ENCODE measurements at regions not wholly inside any gene's neighbourhood (a gene's known extent, or its start where the extent isn't known, plus 50 kb on each side); places are given as distances from the start of the nearest gene placed in this dataset.

DNA sequence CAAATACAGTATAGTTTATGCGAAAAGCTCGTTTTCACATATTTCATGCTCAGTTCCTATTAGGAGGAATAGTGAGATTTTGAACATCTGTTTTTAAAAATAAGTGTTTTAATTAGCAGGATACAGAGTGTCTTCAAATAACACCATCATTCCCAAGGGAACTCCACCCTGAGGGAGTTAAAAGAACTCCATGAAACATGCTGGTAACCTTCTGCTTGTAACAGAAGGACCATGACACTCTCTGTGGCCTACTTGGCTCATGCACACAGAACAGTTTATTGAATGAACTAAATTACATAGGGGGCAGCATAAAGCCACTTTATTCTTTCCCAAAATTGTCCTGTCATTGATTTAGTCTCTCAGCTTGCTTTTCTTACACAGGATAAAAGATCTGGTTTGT lies 809.5 kb upstream of the SLITRK6 start:
- TF ChIP-seq POLR2A (IDR thresholded peaks at IDR 0.05; ENCODE audit: low read length) (no peak), GATA1 (IDR thresholded peaks at IDR 0.05; ENCODE audit: low read depth, low read length) (no peak)

Data from erythroblast (primary cell).